Iris pigment epithelial cell (primary cell): ENCODE measurements at regions not wholly inside any gene's neighbourhood (a gene's known extent, or its start where the extent isn't known, plus 50 kb on each side); places are given as distances from the start of the nearest gene placed in this dataset.

Experiments
- DNase-seq: peaks from one replicate; pipeline ENCODE4 v3.0.0-alpha.2; 2011; ENCODE audit warnings: low read depth

DNA sequence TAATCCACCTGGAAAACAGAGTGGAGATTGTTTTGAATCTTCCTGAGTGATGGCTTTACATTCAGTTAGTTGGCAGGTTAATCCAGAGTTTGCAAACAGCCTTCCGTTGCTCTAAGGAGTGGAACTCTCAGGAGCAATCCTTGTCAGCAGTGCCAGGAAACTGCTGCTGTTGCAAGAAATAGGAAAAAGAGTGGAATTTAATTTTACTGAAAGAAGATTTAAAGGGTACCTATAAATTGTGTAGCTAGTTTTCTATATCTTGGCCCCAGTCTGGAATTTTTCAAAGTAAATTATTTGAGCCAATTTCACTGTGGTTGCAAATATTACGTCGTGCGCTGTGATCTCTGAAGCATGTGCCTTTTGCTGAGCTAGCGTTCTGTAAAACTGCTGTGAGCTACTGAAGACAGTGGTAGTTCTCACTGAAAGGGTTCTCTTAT lies 55.5 kb upstream of the SLC5A12 start:
- no peak for DNase-seq

DNA sequence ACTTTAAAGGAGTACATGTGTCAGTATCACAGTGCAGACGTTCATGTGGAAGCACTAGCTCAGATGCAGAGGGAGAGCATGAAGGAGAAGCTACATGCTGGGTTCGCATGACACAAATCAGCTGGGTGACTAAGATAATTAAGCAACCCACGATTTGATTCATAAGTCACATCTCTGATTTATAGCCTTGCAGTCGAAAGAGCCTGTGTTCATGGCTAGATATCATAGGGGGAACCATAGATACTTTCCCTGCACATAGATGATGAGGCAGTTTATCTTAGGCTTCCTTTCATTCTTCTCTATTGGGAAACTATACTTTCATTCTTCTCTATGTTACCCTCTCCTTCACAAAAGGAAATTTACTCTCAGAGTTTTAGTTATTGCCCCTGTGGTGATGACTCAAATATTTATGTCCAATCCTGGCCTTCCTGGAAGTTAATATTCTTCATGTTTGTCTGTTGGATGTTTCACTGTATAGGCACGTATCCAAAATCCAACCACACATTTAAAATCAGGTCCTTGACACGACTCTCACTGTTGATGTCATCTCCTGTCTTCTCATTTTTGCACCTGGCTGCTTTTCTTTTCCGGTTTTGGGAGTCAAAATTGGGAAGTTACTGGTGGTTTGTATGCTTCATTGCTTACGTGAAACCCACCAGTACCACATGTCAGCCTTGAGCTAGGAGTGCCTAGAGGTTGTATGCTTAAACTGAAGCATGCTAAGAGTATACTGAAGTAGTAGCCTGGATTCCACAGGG lies 56.3 kb upstream of the SLC5A12 start:
- peak; percentile 88 for DNase-seq

DNA sequence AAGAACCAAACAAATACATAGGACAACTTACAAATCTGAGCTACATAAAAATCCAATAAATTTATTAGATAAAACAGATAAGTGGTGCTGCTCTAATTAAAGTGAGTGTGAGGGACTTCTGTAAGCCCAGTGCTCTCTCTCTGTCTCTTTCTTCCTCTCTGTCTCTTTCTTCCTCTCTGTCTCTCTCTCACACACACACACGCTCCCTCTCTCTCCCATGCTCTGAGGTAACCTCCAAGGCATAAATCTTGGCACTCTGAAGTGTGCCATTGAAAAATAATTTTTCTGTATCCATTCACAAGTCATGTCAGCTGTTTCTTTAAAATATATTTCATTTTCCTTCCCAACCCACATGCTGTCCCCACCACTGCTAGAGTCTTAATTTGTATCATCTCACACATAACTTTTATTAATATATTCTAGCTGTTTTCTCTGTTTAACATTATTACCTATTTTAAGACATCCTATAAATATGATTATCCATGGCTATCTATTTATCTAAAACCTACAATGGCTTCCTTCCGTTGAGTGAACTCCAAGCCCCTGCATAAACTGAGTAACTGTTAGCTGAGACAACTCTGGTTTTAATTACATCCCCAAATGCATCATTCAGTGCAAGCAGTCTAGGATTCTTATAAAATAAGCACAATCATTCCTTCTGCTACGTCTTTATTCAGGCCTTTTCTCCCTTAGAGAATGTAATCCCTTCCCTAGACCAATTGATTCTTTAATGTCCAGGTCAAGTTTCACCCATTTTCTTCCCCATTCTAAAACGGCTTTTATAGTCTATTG lies 57.4 kb upstream of the SLC5A12 start:
- DNase-seq: no peak

DNA sequence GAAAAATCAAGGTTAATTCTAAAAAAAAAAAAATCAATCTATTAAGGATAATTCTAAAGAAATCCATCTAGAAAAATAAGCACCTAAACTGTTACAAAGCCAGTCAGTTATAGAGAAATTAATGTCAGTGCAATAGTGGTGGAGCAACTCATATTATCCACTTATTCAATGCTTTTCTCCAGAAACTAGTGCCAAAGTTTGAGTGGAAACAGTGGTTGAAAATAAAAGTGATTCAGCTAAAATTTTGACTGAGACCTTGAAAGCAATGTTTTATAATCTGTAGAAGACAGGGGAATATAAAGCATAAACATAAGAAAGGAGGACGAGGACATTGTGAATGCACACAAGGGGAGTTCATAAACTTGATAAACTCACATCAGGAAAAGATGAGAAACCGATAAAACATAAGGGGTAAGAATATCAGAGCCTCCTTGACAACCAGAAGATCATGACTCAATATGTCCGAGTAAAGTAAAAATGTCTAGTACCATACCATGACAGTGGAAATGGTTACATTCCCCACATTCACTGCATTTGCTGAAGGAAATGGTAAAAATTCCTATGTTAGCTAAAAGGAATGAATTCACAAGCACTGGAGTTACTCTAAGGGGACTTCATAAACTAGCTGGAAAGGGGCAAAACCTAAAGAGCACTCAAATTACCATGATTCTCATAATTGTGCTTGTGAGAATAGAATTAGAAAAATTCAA lies 58.7 kb upstream of the SLC5A12 start:
- DNase-seq: peak; percentile 64

- DNase-seq: no peak
Observed at GRCh38 chr11:26782220-26782965, 60.5 kb upstream of the SLC5A12 start.

DNA sequence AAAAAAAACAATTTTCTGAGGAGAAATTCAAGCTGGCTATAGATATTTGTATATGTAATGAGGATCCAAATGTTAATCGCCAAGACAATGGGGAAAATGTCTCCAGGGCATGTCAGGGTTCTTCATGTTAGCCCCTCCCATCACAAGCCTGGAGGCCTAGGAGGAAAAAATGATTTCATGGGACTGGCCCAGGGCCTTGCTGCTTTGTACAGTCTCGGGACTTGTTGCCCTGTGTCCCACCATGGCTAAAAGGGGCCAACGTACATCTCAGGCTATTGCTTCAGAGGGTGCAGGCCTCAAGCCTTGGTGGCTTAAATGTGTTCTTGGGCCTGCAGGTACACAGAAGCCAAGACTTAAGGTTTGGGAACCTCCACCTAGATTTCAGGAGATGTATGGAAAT lies 62.1 kb upstream of the SLC5A12 start:
- no peak for DNase-seq

DNA sequence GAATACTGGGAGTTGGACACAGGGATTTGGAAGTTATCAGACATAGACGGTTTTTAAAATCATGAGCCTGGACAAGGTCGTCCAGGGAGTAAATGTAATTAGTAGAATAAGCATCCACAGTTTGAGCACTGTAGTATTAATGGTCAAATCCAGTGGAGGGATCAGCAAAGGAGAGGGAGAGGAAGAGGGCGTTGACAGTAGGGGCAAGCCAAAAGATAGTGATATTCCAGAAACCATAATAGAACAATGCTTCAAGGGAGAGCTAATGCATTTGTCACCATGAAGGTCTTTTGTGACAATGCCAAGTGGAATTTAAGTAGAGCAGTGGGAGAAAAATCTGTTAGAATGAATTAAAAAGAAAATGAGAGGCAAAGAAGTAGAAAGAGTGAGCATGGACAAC lies 68.9 kb upstream of the SLC5A12 start:
- DNase-seq: no peak

DNA sequence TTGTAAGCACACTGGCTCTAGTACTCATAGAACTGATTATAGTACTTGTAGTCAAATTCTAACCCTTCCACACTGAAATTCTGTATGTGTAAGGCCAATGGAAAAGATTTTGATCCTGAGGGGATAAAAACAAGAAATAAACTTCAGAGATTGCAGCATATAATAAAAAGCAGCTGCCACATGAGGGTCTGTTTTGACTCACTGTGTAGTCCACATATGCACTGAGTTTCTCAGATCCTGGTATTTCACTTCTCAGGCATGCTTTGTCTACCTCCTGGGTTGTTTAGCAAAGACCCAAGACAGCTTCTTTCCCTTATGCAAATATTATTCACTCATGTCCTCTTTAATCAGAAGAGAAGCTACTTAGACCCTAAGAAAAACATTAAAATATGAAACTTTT lies 71.1 kb upstream of the SLC5A12 start:
- peak; percentile 38 for DNase-seq

DNA sequence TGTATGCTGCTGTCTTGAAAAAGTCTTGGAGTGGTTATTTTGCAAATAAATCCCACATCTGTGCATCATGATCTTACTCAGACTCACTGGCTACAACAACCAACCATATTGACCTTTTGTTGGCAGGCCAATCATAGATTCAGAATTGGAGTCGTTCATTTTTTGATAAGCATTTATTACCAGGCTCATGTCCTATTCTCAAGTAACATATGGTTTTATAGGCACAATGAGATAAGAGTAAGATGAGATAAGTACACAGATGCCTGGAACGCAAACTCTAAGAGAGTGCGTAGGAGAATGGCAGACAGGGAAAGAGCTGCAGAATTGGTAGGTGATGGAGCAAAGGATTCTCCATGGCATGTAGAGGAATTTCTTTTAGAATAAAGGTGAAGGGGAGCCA lies 71.6 kb upstream of the SLC5A12 start:
- no peak for DNase-seq

DNA sequence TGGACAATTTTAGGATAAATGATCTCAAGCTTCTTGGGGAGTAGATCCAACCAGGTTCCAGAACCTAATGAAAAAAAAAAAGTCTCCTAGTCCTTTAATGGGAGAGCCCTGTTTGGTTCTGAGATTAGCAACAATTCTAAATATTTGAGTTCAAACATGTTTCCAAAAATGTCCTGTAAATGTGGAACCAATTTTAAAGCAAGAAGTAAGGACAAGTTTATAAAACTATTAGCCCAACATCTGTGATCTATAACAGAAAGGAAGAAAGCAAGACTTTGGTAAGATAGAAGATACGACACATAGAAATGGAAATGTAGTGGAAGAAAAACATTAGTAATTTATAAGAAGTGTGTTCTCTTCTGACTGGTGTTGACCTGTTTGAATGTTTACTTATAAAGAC lies 79.7 kb upstream of the SLC5A12 start:
- no peak for DNase-seq

- DNase-seq: peak; percentile 61
Observed at GRCh38 chr11:26805001-26805400, 83.1 kb upstream of the SLC5A12 start.

GRCh38 chr11:26806219-26806618 lies 84.4 kb upstream of the SLC5A12 start:
- DNase-seq: peak; percentile 71

GRCh38 chr11:26820739-26821138 lies 98.9 kb upstream of the SLC5A12 start:
- DNase-seq: peak; percentile 95

DNA sequence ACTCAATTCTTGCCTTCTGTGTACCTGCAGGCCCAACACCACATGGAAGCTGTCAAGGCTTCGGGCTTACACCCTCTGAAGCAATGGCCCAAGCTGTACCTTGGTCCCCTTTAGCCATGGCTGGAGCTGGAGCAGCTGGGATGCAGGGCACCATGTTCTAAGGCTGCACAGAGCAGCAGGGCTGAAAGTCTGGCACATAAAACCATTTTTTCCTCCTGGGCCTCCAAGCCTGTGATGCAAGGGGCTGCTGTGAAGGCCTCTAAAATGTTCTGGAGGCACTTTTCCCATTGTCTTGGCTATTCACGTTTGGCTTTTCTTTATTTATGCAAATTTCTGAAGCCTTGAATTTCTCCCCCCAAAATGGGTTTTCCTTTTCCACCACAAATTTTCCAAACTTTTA lies 102.1 kb upstream of the SLC5A12 start:
- DNase-seq: no peak

GRCh38 chr11:26827567-26828081 lies 105.8 kb upstream of the SLC5A12 start:
- peak; percentile 86 for DNase-seq

DNA sequence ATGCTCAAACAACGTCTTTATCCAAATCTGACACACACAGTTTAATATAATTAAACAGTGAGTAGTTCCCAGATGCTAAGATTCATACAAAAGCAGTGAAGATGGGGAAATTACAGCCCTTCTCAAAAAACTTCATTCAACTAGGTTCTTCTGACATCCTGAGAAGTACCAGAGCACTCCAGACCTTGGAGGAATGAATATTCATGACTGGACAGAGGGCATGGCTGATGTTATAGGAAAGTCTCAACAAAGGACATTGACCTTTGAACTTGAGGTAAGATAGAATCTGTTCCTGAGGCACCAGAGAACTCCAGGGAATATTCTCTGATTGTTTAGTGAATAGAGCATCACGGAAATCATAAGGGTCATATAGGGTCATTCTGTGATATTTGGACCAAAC lies 106.4 kb upstream of the SLC5A12 start:
- DNase-seq: no peak

DNA sequence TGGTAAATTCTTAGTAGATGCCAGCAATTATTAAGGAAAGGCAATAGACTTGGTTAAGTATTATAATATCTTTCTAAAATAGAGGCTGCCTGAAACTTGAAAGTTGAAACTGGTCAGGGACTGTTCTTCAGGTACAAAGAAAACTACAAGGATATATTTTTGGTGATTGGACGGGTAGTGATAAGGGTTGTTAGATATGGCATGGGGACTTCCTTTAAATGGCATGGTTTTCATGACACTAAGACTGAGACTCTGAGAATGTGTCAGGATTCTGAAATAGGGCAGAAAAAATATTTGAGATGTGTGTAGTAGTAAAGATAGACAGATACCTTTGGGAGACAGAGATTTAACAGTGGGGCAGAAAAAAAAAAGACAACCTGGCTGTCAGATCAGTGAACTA lies 108.4 kb upstream of the SLC5A12 start:
- DNase-seq: no peak

DNA sequence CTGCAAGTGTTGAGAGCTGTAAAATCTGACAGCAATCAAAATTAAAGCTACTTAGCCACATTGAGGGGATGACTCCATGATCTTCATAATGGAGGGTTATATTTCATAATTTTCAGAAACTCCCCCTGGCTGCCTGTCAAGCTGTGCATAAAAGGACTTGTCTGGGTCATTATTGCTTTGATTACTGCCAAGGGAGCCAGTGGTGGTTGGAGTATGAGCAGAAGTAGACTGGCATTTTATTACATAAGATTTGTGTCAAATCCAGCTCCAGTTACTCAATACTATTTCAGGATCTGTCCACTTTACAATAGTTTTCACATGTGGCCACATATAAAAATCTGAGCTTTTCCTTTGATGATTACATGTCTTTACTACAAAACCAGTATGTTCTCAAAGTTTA lies 108.9 kb upstream of the SLC5A12 start:
- DNase-seq: no peak

DNA sequence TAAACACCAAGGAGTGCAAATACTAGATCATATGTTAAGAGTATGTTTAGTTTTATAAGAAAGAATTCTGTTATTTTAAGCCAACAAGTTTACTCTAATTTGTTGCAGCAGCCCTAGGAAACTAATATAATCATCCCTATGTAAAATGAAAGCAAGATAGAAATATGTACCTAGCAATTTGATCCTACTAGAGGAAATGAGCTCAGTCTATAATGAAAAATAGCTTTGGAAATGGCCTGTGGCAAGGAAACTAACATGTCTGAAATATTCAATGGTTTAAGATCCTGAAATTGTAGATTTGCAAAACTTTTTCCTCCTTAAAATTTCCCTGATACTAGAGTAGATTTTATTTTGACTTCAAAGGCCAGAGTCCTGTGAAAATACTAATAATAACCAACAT lies 112.7 kb upstream of the SLC5A12 start:
- peak; percentile 60 for DNase-seq

DNA sequence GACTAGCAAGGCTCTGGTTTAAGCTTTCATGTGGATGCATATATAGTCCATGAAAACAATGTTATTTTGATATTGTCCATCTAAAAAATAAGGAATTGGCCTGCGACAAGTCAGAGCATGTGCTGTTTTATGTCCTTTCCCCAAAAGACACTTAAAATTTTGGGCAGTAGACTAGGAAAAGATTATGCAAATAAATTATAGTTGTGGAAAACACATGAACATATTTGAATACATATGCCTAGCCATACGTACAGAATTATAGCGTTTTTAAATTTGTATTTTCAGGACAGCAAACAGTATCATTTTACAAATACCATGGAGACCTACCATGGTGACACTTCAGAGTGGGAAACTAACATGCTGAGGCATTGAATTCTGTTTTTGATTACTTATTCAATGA lies 113.8 kb upstream of the SLC5A12 start:
- DNase-seq: no peak

DNA sequence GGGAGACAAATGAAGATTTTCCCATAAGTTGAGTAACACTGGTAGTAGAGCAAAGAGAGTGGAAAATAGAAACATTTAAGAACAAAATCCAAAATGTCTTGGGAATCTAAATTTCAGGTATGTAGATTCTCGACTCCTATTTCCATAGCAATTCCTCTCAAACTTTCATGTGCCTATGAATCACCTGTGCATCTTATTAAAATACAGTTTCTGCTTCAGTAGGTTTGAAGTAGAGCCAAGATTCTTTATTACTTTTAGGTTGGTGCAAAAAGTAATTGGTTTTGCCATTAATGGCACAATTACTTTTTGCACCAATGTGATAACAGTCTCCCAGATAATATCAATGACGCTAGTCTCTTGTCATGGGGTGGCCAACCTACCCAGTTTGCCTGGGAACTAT lies 115.3 kb upstream of the SLC5A12 start:
- no peak for DNase-seq
